PC-9 (cell line): ENCODE measurements at regions not wholly inside any gene's neighbourhood (a gene's known extent, or its start where the extent isn't known, plus 50 kb on each side); places are given as distances from the start of the nearest gene placed in this dataset.

Source experiments
- BruUV-seq: library from RNA; stranded (reverse); fragments of 400-500 nt; replicated peaks from 2 replicates; lab custom pipeline; 2021; lab: Mats Ljungman, UMichigan
- CTCF ChIA-PET: fragments of 300-600 bp; sonication (Branson Sonifier 250); formaldehyde crosslinking; loops from one replicate; lab custom pipeline; 2022; ENCODE audit warnings: antibody characterized with exemption; lab: Charles Lee
- POLR2A ChIA-PET: fragments of 300-600 bp; sonication (Branson Sonifier 250); formaldehyde crosslinking; loops from one replicate; lab custom pipeline; 2022; ENCODE audit warnings: antibody characterized with exemption; ENCODE audit not compliant: unreplicated experiment; lab: Charles Lee
- DNase-seq, 2 experiments: peaks; one replicate each; pipeline versions ENCODE4 v3.0.0 to v3.0.0-alpha.2; 2015 to 2022; ENCODE audit warnings: mixed read lengths in 1 of 2
- H2AFZ ChIP-seq: fragments of 200-600 bp; sonication (generic); 2 replicates; pipeline ENCODE4 v1.8.1; 2017; ENCODE audit warnings: antibody characterized with exemption
- H3F3A ChIP-seq: fragments of 200-600 bp; sonication (generic); 2 replicates; pipeline ENCODE4 v1.8.1; 2017; ENCODE audit warnings: antibody characterized with exemption, mild to moderate bottlenecking, low read depth; ENCODE audit not compliant: insufficient read depth
- H3K27ac ChIP-seq: fragments of 200-600 bp; sonication (generic); 2 replicates; pipeline ENCODE4 v1.6.1; 2016; ENCODE audit warnings: mixed run types
- H3K27me3 ChIP-seq: fragments of 200-600 bp; sonication (generic); 2 replicates; pipeline ENCODE4 v1.6.1; 2016; ENCODE audit warnings: low read depth, mixed run types; ENCODE audit not compliant: insufficient read depth
- H3K36me3 ChIP-seq: fragments of 200-600 bp; sonication (generic); 2 replicates; pipeline ENCODE4 v1.6.1; 2016; ENCODE audit warnings: low read depth, mixed run types
- H3K4me1 ChIP-seq: fragments of 200-600 bp; sonication (generic); replicated peaks from 2 replicates; pipeline ENCODE4 v1.6.1; 2016; ENCODE audit warnings: mixed run types; ENCODE audit not compliant: insufficient read depth
- H3K4me2 ChIP-seq: fragments of 200-600 bp; sonication (generic); 2 replicates; pipeline ENCODE4 v1.6.1; 2017; ENCODE audit warnings: mixed run types
- H3K4me3 ChIP-seq: fragments of 200-600 bp; sonication (generic); 2 replicates; pipeline ENCODE4 v1.6.1; 2016; ENCODE audit warnings: mixed run types
- H3K79me2 ChIP-seq: fragments of 200-600 bp; sonication (generic); 2 replicates; pipeline ENCODE4 v1.6.1; 2017; ENCODE audit warnings: low read depth, mixed run types
- H3K9me2 ChIP-seq: fragments of 200-600 bp; sonication (generic); 2 replicates; pipeline ENCODE4 v1.8.1; 2017; ENCODE audit warnings: mild to moderate bottlenecking; ENCODE audit not compliant: insufficient read depth
- H3K9me3 ChIP-seq: fragments of 200-600 bp; sonication (generic); 2 replicates; pipeline ENCODE4 v1.8.1; 2016; ENCODE audit warnings: low read depth; ENCODE audit not compliant: insufficient read depth
- H4K20me1 ChIP-seq: fragments of 200-600 bp; sonication (generic); 2 replicates; pipeline ENCODE4 v1.8.1; 2017; ENCODE audit not compliant: insufficient read depth
- EZH2 ChIP-seq: fragments of 200-600 bp; sonication (generic); IDR thresholded peaks from 2 replicates; pipeline ENCODE4 v1.8.0; 2017; ENCODE audit warnings: antibody characterized with exemption, low read depth
- intact Hi-C: fragments of 100-400 bp; cut with micrococcal nuclease; formaldehyde crosslinking; loops from one replicate; pipeline ENCODE4 v1.10.0; 2022; ENCODE audit not compliant: unreplicated experiment
- TF ChIP-seq, protein P1 (sequence below): fragments of 200-600 bp; sonication (generic); conservative IDR thresholded peaks from 2 replicates; pipeline ENCODE4 v1.6.1; 2017; ENCODE audit warnings: mixed run types, antibody characterized with exemption, mild to moderate bottlenecking, moderate library complexity

DNA sequence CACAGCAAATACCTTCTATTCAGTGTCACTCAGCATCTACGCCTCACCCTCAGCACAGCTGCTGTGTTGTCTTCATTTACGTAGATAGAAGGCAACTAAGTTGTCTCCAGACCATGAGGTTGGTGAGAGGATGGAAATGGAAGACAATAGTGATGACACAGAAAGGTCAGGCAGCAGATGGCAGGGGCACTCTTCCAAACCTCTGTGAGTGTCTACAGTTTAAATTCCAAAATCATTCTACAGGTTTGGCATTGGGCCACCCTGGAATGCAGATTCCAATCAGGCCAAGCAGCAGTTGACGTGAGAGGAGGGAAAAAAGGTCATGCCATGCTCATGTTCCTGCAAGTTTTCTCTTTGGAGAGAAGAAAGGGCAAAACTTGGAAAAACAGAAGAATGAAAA is 68.7 kb upstream of the ADAMTSL1 start:
- Histone ChIP-seq H3K9me2 (no peaks in the 10 kb centered on the region), H3K27ac (no peak overlapping the region), H4K20me1 (no peaks in the 10 kb centered on the region), H3K36me3 (no peaks in the 10 kb centered on the region), H3K4me3 (no peak overlapping the region), H3K27me3 (no peaks in the 10 kb centered on the region), H3F3A (no peaks in the 10 kb centered on the region), H3K4me1 (no peaks in the 10 kb centered on the region), H2AFZ (no peak overlapping the region), H3K4me2 (no peak overlapping the region), H3K9me3 (no peaks in the 10 kb centered on the region), H3K79me2 (no peaks in the 10 kb centered on the region)
- CTCF ChIA-PET: no interaction called here
- TF ChIP-seq, protein P1, sequence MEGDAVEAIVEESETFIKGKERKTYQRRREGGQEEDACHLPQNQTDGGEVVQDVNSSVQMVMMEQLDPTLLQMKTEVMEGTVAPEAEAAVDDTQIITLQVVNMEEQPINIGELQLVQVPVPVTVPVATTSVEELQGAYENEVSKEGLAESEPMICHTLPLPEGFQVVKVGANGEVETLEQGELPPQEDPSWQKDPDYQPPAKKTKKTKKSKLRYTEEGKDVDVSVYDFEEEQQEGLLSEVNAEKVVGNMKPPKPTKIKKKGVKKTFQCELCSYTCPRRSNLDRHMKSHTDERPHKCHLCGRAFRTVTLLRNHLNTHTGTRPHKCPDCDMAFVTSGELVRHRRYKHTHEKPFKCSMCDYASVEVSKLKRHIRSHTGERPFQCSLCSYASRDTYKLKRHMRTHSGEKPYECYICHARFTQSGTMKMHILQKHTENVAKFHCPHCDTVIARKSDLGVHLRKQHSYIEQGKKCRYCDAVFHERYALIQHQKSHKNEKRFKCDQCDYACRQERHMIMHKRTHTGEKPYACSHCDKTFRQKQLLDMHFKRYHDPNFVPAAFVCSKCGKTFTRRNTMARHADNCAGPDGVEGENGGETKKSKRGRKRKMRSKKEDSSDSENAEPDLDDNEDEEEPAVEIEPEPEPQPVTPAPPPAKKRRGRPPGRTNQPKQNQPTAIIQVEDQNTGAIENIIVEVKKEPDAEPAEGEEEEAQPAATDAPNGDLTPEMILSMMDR: no peak
- no peak for TF ChIP-seq EZH2
- POLR2A ChIA-PET: no interaction called here
- intact Hi-C loops: no loop called here
- DNase-seq: no peak
- BruUV-seq: no TSS peak

DNA sequence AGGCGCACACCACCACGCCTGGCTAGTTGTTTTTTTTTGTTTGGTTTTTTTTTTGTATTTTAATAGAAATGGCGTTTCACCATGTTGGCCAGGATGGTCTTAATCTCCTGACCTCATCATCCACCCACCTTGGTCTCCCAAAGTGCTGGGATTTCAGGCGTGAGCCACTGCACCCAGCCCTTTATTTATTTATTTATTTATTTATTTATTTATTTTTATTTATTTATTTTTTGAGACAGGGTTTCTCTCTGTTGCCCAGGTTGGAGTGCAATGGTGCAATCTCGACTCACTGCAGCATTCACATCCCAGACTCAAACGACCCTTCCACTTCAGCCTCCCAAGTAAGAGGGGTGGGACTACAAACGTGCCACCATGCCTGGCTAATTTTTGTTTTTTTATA is 63.0 kb upstream of the ADAMTSL1 start:
- Histone ChIP-seq H3K4me2 (no peak overlapping the region), H3K27ac (no peak overlapping the region), H3K4me3 (no peak overlapping the region), H3K79me2 (no peaks in the 10 kb centered on the region), H3F3A (no peaks in the 10 kb centered on the region), H3K4me1 (no peaks in the 10 kb centered on the region), H3K27me3 (no peaks in the 10 kb centered on the region), H3K36me3 (no peaks in the 10 kb centered on the region), H4K20me1 (no peaks in the 10 kb centered on the region), H3K9me3 (no peaks in the 10 kb centered on the region; the same call in 1 of the 2 replicates), H3K9me2 (no peaks in the 10 kb centered on the region), H2AFZ (no peak overlapping the region)
- TF ChIP-seq EZH2: no peak
- TF ChIP-seq, protein P1: no peak
- ChIA-PET POLR2A (no interaction called here), CTCF (no interaction called here)
- intact Hi-C loops: no loop called here
- no TSS peak for BruUV-seq
- no peak for DNase-seq

DNA sequence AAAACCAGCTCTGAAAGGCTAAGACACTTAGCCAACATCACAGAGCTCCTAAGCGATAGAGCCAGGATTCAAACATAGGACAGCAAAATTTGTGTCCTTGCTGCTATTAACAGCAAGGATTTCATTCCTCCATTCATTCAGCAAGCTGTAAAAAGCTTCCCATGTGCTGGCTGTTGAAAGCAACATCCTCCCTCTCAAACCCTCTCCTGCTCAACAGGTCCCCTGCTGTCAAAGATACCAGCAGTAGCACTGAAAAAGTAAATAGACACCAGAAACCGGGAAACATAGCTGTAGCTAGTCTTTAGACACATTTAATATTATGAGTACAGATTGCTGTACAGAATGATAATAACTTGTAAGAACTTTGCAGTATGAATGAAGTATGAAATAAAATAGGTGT is 52.6 kb upstream of the ADAMTSL1 start:
- no peak overlapping the region for H2AFZ ChIP-seq
- no peak overlapping the region for H3K27ac ChIP-seq
- no peaks in the 10 kb centered on the region for H3K27me3 ChIP-seq
- no peaks in the 10 kb centered on the region for H3K79me2 ChIP-seq
- H3K4me3 ChIP-seq: no peak overlapping the region
- BruUV-seq: no TSS peak
- CTCF ChIA-PET: no interaction called here
- H3K36me3 ChIP-seq: no peaks in the 10 kb centered on the region
- no peaks in the 10 kb centered on the region for H4K20me1 ChIP-seq
- H3K4me1 ChIP-seq: no peaks in the 10 kb centered on the region
- POLR2A ChIA-PET: no interaction called here
- no peaks in the 10 kb centered on the region for H3K9me3 ChIP-seq
- no peak for TF ChIP-seq EZH2
- TF ChIP-seq, protein P1: no peak
- no peak overlapping the region for H3K4me2 ChIP-seq
- no peaks in the 10 kb centered on the region for H3F3A ChIP-seq
- no peaks in the 10 kb centered on the region for H3K9me2 ChIP-seq
- intact Hi-C loops: no loop called here
- DNase-seq: no peak
